ENCODE measurements at regions not wholly inside any gene's neighbourhood (a gene's known extent, or its start where the extent isn't known, plus 50 kb on each side); places are given as distances from the start of the nearest gene placed in this dataset.

GRCh38 chr5:74536658-74537057 lies 103.9 kb downstream of the ENC1 start (continued):
- TF ChIP-seq MLLT1 (IDR thresholded peaks at IDR 0.05) (no peak), ATF3 (IDR thresholded peaks at IDR 0.05; ENCODE audit: borderline replicate concordance, extremely low read depth, low read depth, low read length) (no peak)

- Histone ChIP-seq H3K9ac (ENCODE audit: control insufficient read depth, insufficient read depth, low read length) (no peak overlapping the region), H3K4me2 (ENCODE audit: control insufficient read depth, insufficient read depth) (no peak overlapping the region), H3K9me3 (replicated peaks; ENCODE audit: control insufficient read depth, insufficient read depth, low read length) (peaks cover 7% of the 10 kb centered on the region), H3K79me2 (ENCODE audit: control insufficient read depth, insufficient read depth, low read length) (no peaks in the 10 kb centered on the region), H2AFZ (ENCODE audit: control insufficient read depth, low read depth, low read length) (no peak overlapping the region), H3K4me1 (ENCODE audit: control insufficient read depth, insufficient read depth, low read length) (no peaks in the 10 kb centered on the region), H3K36me3 (ENCODE audit: control insufficient read depth in 2 of 2, insufficient read depth in 2 of 2, low read length in 1 of 2) (no peaks in the 10 kb centered on the region), H3K27ac (ENCODE audit: control insufficient read depth, insufficient read depth) (no peak overlapping the region), H3K4me3 (no peak overlapping the region), H4K20me1 (ENCODE audit: control insufficient read depth, insufficient read depth) (no peaks in the 10 kb centered on the region), H3K27me3 (replicated peaks in 1 of 2; ENCODE audit: control insufficient read depth in 2 of 2, insufficient read depth in 2 of 2, low read length in 1 of 2) (no peaks in the 10 kb centered on the region)
- no peak for ATAC-seq
- no peak for DNase-seq (ENCODE audit: low read depth, low spot score)
- intact Hi-C loops (cut with micrococcal nuclease; ENCODE audit: unreplicated experiment) (no loop called here), in situ Hi-C loops (cut with MboI) (no loop called here)
- WGBS (ENCODE audit: insufficient coverage, insufficient replicate concordance, low lambda C conversion rate, missing lambda C conversion rate), result 8% methylated on average over 2 of the region's 2 CpGs
- ChIA-PET CTCF (no interaction called here), POLR2A (no interaction called here), RAD21 (ENCODE audit: unreplicated experiment) (no interaction called here), SMC1A (ENCODE audit: uncharacterized antibody, unreplicated experiment) (interaction anchor here (0.8 to 1.5 kb wide), 5 partner anchors 26 to 98 kb away, joined by 3 to 4 read pairs (median 3); no protein-coding TSS in a partner anchor)
- FAIRE-seq, result no peak
- no TSS peak for BruUV-seq (replicated peaks)
- TF ChIP-seq IKZF1 (conservative IDR thresholded peaks at IDR 0.05) (no peak), JUND (IDR thresholded peaks at IDR 0.05; ENCODE audit: low read depth, low read length) (no peak), E2F8 (IDR thresholded peaks at IDR 0.05; ENCODE audit: low read depth, partially characterized antibody) (no peak), POLR2A (IDR thresholded peaks at IDR 0.05; ENCODE audit: low read depth, low read length) (no peak), CBX3 (IDR thresholded peaks at IDR 0.05; ENCODE audit: borderline replicate concordance, low read depth) (no peak), RFX5 (IDR thresholded peaks at IDR 0.05; ENCODE audit: low read depth, low read length) (no peak), MEF2B (IDR thresholded peaks at IDR 0.05; ENCODE audit: partially characterized antibody, poor library complexity, severe bottlenecking) (no peak), LARP7 (IDR thresholded peaks at IDR 0.05) (no peak), REST (IDR thresholded peaks at IDR 0.05; ENCODE audit: low read depth, low read length) (no peak), ZNF274 (IDR thresholded peaks at IDR 0.05; ENCODE audit: insufficient read depth, insufficient read length) (no peak)
These were observed 104.6 kb downstream of the ENC1 start for GRCh38 chr5:74535926-74536325.
